Glomerular visceral epithelial cell (primary cell): ENCODE measurements at regions not wholly inside any gene's neighbourhood (a gene's known extent, or its start where the extent isn't known, plus 50 kb on each side); places are given as distances from the start of the nearest gene placed in this dataset.
"Not testable (repeated sequence)": the region's sequence is repeated elsewhere in the genome, so short reads cannot be mapped to it uniquely, and the experiment has no call there.

Experiments used
- DNase-seq: peaks from one replicate; pipeline ENCODE4 v3.0.0-alpha.2; 2016; ENCODE audit errors: extremely low spot score

- DNase-seq: no peak
These were observed 118.9 kb downstream of the GATA3 start for GRCh38 chr10:8173243-8173865.

- no peak for DNase-seq
These were observed 119.4 kb downstream of the GATA3 start for GRCh38 chr10:8173866-8174243.

GRCh38 chr10:8174762-8175161 lies 120.3 kb downstream of the GATA3 start:
- DNase-seq: no peak

- not testable (repeated sequence) for DNase-seq
These were observed 123.0 kb downstream of the GATA3 start for GRCh38 chr10:8177526-8177925.

GRCh38 chr10:8179773-8180172 lies 125.3 kb downstream of the GATA3 start:
- not testable (repeated sequence) for DNase-seq

GRCh38 chr10:8180360-8181109 lies 126.0 kb downstream of the GATA3 start:
- no peak for DNase-seq

GRCh38 chr10:8181496-8182157 lies 127.1 kb downstream of the GATA3 start:
- no peak for DNase-seq

GRCh38 chr10:8182806-8183205 lies 128.3 kb downstream of the GATA3 start:
- no peak for DNase-seq

- no peak for DNase-seq
These were observed 128.8 kb downstream of the GATA3 start for GRCh38 chr10:8183241-8183704.

GRCh38 chr10:8187171-8187666 lies 132.7 kb downstream of the GATA3 start:
- no peak for DNase-seq

GRCh38 chr10:8189458-8189857 lies 135.0 kb downstream of the GATA3 start:
- DNase-seq: no peak

- no peak for DNase-seq
These were observed 137.8 kb downstream of the GATA3 start for GRCh38 chr10:8192301-8192700.

- DNase-seq: no peak
These were observed 139.1 kb downstream of the GATA3 start for GRCh38 chr10:8193546-8193945.

- DNase-seq: no peak
These were observed 139.6 kb downstream of the GATA3 start for GRCh38 chr10:8194050-8194449.

GRCh38 chr10:8206882-8207281 lies 152.4 kb downstream of the GATA3 start:
- DNase-seq: no peak

- DNase-seq: no peak
These were observed 157.1 kb downstream of the GATA3 start for GRCh38 chr10:8211631-8212030.

GRCh38 chr10:8213735-8214134 lies 159.2 kb downstream of the GATA3 start:
- no peak for DNase-seq

GRCh38 chr10:8214587-8214986 lies 160.1 kb downstream of the GATA3 start:
- DNase-seq: no peak

- no peak for DNase-seq
These were observed 162.4 kb downstream of the GATA3 start for GRCh38 chr10:8216893-8217292.

GRCh38 chr10:8221451-8221850 lies 167.0 kb downstream of the GATA3 start:
- DNase-seq: no peak

GRCh38 chr10:8224591-8224990 lies 170.1 kb downstream of the GATA3 start:
- no peak for DNase-seq

GRCh38 chr10:8225187-8225586 lies 170.7 kb downstream of the GATA3 start:
- no peak for DNase-seq

- DNase-seq: no peak
These were observed 172.8 kb downstream of the GATA3 start for GRCh38 chr10:8227246-8227645.
